ENCODE measurements at regions not wholly inside any gene's neighbourhood (a gene's known extent, or its start where the extent isn't known, plus 50 kb on each side); places are given as distances from the start of the nearest gene placed in this dataset.

DNA sequence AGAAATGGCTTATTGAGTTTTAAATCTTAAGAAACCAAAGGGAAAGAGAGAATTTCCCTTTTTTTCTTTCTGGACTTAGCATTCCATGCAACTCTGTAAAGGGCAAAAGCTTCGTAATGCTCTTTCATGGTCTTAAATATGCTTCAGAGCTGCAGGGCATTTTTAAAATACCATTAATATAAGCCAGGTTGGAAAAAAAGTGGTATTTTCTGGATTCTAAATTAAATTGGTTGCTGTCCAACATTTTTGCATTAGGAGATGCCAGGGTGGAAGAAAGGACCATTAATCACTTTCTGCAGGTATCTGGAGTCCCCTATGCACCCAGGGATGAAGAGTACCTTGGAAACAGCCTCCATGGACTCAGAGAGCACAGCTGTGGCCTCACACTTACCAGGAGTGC lies 215.1 kb upstream of the DAPK1 start:
- Histone ChIP-seq H3K9ac (ENCODE audit: low read length) (no peak overlapping the region), H3K4me1 (ENCODE audit: control insufficient read depth in 1 of 2, insufficient read depth in 2 of 2, low read length in 2 of 2) (no peaks in the 10 kb centered on the region), H3K9me2 (ENCODE audit: insufficient read depth) (no peaks in the 10 kb centered on the region), H3K27ac (ENCODE audit: low read depth, low read length) (no peak overlapping the region), H2AFZ (ENCODE audit: low read depth, low read length, poor library complexity, severe bottlenecking) (no peak overlapping the region), H3K27me3 (ENCODE audit: insufficient read depth, low read length) (peaks cover 25% of the 10 kb centered on the region), H3K79me2 (ENCODE audit: insufficient read depth, low read length) (no peaks in the 10 kb centered on the region), H4K20me1 (ENCODE audit: insufficient read depth) (no peaks in the 10 kb centered on the region), H3K9me3 (ENCODE audit: control insufficient read depth in 1 of 2, insufficient read depth in 1 of 2, low read depth in 1 of 2, low read length in 2 of 2) (no peaks in the 10 kb centered on the region), H3K36me3 (ENCODE audit: control insufficient read depth in 1 of 2, insufficient read depth in 2 of 2, low read length in 2 of 2) (no peaks in the 10 kb centered on the region), H3K4me2 (ENCODE audit: low read length) (no peak overlapping the region), H3K4me3 (replicated peaks in 1 of 2; ENCODE audit: low read depth in 1 of 2, low read length in 2 of 2) (no peak overlapping the region)
- CTCF ChIA-PET, result no interaction called here
- ATAC-seq (no peak), DNase-seq (ENCODE audit: low read depth, low spot score) (no peak)
- TF ChIP-seq TCF7L2 (IDR thresholded peaks at IDR 0.05; ENCODE audit: borderline replicate concordance, extremely low read depth, insufficient read depth, insufficient read length), result no peak
- no peak for TF ChIP-seq FOSL1 (IDR thresholded peaks at IDR 0.05; ENCODE audit: low read depth)
- TF ChIP-seq POLR2AphosphoS5 (IDR thresholded peaks at IDR 0.05; ENCODE audit: low read depth, low read length), result no peak
- TF ChIP-seq, protein P1, sequence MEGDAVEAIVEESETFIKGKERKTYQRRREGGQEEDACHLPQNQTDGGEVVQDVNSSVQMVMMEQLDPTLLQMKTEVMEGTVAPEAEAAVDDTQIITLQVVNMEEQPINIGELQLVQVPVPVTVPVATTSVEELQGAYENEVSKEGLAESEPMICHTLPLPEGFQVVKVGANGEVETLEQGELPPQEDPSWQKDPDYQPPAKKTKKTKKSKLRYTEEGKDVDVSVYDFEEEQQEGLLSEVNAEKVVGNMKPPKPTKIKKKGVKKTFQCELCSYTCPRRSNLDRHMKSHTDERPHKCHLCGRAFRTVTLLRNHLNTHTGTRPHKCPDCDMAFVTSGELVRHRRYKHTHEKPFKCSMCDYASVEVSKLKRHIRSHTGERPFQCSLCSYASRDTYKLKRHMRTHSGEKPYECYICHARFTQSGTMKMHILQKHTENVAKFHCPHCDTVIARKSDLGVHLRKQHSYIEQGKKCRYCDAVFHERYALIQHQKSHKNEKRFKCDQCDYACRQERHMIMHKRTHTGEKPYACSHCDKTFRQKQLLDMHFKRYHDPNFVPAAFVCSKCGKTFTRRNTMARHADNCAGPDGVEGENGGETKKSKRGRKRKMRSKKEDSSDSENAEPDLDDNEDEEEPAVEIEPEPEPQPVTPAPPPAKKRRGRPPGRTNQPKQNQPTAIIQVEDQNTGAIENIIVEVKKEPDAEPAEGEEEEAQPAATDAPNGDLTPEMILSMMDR (IDR thresholded peaks at IDR 0.05 in 2 of 3, conservative IDR thresholded peaks at IDR 0.05 in 1 of 3; ENCODE audit: borderline replicate concordance in 1 of 3, insufficient read depth in 1 of 3, low read depth in 2 of 3, low read length in 2 of 3), result no peak
- no peak for TF ChIP-seq MAX (IDR thresholded peaks at IDR 0.05)
- TF ChIP-seq, protein P2, sequence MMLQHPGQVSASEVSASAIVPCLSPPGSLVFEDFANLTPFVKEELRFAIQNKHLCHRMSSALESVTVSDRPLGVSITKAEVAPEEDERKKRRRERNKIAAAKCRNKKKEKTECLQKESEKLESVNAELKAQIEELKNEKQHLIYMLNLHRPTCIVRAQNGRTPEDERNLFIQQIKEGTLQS (IDR thresholded peaks at IDR 0.05), result no peak
- no peak for TF ChIP-seq SP1 (IDR thresholded peaks at IDR 0.05; ENCODE audit: low read depth)
- TF ChIP-seq JUND (IDR thresholded peaks at IDR 0.05), result no peak
- TF ChIP-seq REST (IDR thresholded peaks at IDR 0.05; ENCODE audit: low read depth), result no peak
- no peak for TF ChIP-seq CEBPB (IDR thresholded peaks at IDR 0.05; ENCODE audit: low read depth)
- no peak for TF ChIP-seq EZH2phosphoT487 (IDR thresholded peaks at IDR 0.05; ENCODE audit: borderline replicate concordance)
- no peak for TF ChIP-seq ZFX (IDR thresholded peaks at IDR 0.05)
- no peak for TF ChIP-seq EZH2 (IDR thresholded peaks at IDR 0.05)
- TF ChIP-seq ELF1 (IDR thresholded peaks at IDR 0.05; ENCODE audit: borderline replicate concordance, low read depth), result no peak
- no peak for TF ChIP-seq SIN3A (IDR thresholded peaks at IDR 0.05; ENCODE audit: low read depth)
- no peak for TF ChIP-seq YY1 (IDR thresholded peaks at IDR 0.05; ENCODE audit: extremely low read depth, insufficient replicate concordance, low read depth, low read length)
- no peak for TF ChIP-seq SRF (IDR thresholded peaks at IDR 0.05; ENCODE audit: low read depth)
- no peak for TF ChIP-seq ZNF274 (IDR thresholded peaks at IDR 0.05; ENCODE audit: low read depth, low read length)
- TF ChIP-seq EGR1 (IDR thresholded peaks at IDR 0.05; ENCODE audit: low read depth), result no peak
- POLR2A ChIA-PET, result no interaction called here
- BruUV-seq (replicated peaks), result no TSS peak
- RAD21 ChIA-PET (ENCODE audit: low non-redundant PET in 1 of 2, low total read pairs in 2 of 2, uncharacterized antibody in 2 of 2, unreplicated experiment in 2 of 2), result no interaction called here
- intact Hi-C loops (cut with micrococcal nuclease), result no loop called here

All from HCT116 (cell line).